Right cardiac atrium (tissue), 5 donors: ENCODE measurements at regions not wholly inside any gene's neighbourhood (a gene's known extent, or its start where the extent isn't known, plus 50 kb on each side); places are given as distances from the start of the nearest gene placed in this dataset.

Source experiments
- ATAC-seq, 2 donors: fragments of 200-7000 bp; cut with Tn5 transposase; one replicate each; pipeline versions ENCODE4 v1.8.0 to v1.9.1; 2020; ENCODE audit warnings: moderate library complexity in 2 of 2, mild to moderate bottlenecking in 1 of 2
- DNase-seq, 3 donors: peaks; one replicate each; pipeline ENCODE4 v3.0.0-alpha.2; 2020
- H3K27ac ChIP-seq: one replicate; pipeline ENCODE4 v1.5.1; 2013; ENCODE audit warnings: mild to moderate bottlenecking, low read length, control low read depth, moderate library complexity
- H3K27me3 ChIP-seq: one replicate; pipeline ENCODE4 v1.6.1; 2013; ENCODE audit not compliant: control insufficient read depth, insufficient read depth
- H3K4me1 ChIP-seq: one replicate; pipeline ENCODE4 v1.6.1; 2013; ENCODE audit warnings: low read length; ENCODE audit not compliant: control insufficient read depth, insufficient read depth
- H3K4me3 ChIP-seq: one replicate; pipeline ENCODE4 v1.5.1; 2013; ENCODE audit warnings: low read length, control low read depth
- H3K9me3 ChIP-seq: one replicate; pipeline ENCODE4 v1.6.1; 2013; ENCODE audit warnings: low read length; ENCODE audit not compliant: control insufficient read depth
- WGBS: extraction: QIAGEN DNeasy Blood & Tissue Kit; methylation state at CpG from one replicate; pipeline ENCODE4 v1.1.7; 2013; 5-methylcytosine and 5-hydroxymethylcytosine counted together
- intact Hi-C, 4 donors: fragments of 100-400 bp; cut with DNase I; formaldehyde crosslinking; loops; one replicate each; pipeline versions ENCODE4 v1.11.0 to v1.14.0; 2022 to 2023
- donor health status: healthy with polysubstance abuse.
- donor health status: DM: no; HTN: yes; CAD: no.
- donor health status: DM: no; HTN: no; CAD: no.
- donor health status: DM: no; HTN: yes; CAD: no; lungs with severe emphysema.
- donor health status: DM: yes; HTN: yes; CAD: no.

GRCh38 chr1:181335631-181336030 is 147.7 kb upstream of the CACNA1E start:
- Histone ChIP-seq H3K4me1 (no peaks in the 10 kb centered on the region), H3K9me3 (no peaks in the 10 kb centered on the region), H3K27ac (no peak overlapping the region), H3K4me3 (no peak overlapping the region), H3K27me3 (no peaks in the 10 kb centered on the region)
- WGBS = 74% methylated on average over 3 of the region's 3 CpGs
- ATAC-seq (no peak), DNase-seq (no peak)
- intact Hi-C loops = no loop called here

DNA sequence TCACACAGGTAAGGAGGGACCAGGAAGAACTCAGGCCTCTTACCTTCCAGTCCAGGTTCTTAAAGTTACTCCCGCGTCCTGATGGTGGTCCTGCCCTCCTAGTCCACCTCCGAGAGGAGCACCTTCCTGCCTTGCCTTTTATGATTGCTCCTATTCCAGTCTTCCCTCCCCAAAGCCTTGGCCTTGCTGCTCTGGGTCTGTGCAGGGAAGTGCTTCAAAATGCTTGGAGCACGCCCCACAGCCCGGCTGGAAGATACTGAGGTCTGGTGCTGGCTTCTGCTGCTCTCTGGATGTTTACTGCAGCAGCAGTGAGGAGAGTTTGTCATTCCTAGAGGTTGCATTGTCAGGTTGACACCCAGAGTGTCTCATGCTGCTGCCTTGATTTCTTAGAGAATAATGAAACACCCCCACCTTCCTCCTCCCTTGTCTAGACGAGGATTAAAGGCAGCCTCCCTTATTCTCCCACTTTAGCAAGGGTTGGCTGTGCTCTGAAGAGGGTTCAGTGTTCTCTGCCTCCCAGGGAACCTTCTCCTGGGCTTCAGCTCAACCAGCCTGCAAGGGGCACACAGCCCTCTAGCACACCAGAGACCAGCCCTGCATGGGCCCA is 142.2 kb upstream of the CACNA1E start:
- Histone ChIP-seq H3K9me3 (no peaks in the 10 kb centered on the region), H3K4me1 (no peaks in the 10 kb centered on the region), H3K4me3 (no peak overlapping the region), H3K27me3 (no peaks in the 10 kb centered on the region), H3K27ac (no peak overlapping the region)
- ATAC-seq (no peak), DNase-seq (no peak)
- intact Hi-C loops = no loop called here
- 65% methylated on average over 6 of the region's 6 CpGs for WGBS

DNA sequence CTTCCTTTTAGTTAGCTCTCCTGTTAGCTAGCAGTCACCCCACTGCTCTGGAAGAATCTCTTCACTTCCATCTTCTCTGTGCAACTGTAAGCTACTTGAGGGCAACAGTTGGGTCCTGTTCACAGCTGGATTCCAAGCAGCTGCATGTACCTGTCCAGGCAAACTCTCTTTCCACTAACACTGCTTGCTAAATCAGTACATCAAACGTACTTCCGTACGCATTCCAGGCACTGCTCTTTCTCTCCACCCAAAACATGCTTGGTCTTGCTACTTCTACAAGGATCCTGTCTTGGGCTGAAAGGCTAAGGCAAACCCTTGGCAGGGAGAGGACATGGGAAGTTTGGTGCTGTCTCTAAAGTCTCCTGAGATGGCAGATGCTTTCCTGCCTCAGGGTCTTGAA is 139.2 kb upstream of the CACNA1E start:
- intact Hi-C loops = no loop called here
- Histone ChIP-seq H3K4me1 (no peaks in the 10 kb centered on the region), H3K27me3 (no peaks in the 10 kb centered on the region), H3K27ac (no peak overlapping the region), H3K4me3 (no peak overlapping the region), H3K9me3 (no peaks in the 10 kb centered on the region)
- ATAC-seq (no peak), DNase-seq (no peak)
- 90% methylated on average over 3 of the region's 3 CpGs for WGBS

- no peaks in the 10 kb centered on the region for H3K4me1 ChIP-seq
- WGBS = 61% methylated on average over 6 of the region's 6 CpGs
Measured at GRCh38 chr1:181345146-181345545, 138.2 kb upstream of the CACNA1E start.

GRCh38 chr1:181347495-181348390 is 135.6 kb upstream of the CACNA1E start:
- H3K4me3 ChIP-seq = no peak overlapping the region
- intact Hi-C loops = no loop called here
- DNase-seq (no peak), ATAC-seq (no peak)
- H3K27me3 ChIP-seq = no peaks in the 10 kb centered on the region
- whole genome bisulfite sequencing = 81% methylated on average over 14 of the region's 14 CpGs
- H3K27ac ChIP-seq = no peak overlapping the region
- H3K9me3 ChIP-seq = no peaks in the 10 kb centered on the region
- H3K4me1 ChIP-seq = no peaks in the 10 kb centered on the region

More at GRCh38 chr1:181345146-181345545, 138.2 kb upstream of the CACNA1E start:
- ATAC-seq (no peak), DNase-seq (no peak)
- no peak overlapping the region for H3K27ac ChIP-seq
- no peaks in the 10 kb centered on the region for H3K9me3 ChIP-seq
- H3K4me3 ChIP-seq = no peak overlapping the region
- intact Hi-C loops = no loop called here
- no peaks in the 10 kb centered on the region for H3K27me3 ChIP-seq

GRCh38 chr1:181349512-181349911 is 133.8 kb upstream of the CACNA1E start:
- no peak for DNase-seq
- WGBS = 85% methylated on average over 2 of the region's 2 CpGs
- ATAC-seq = no peak
- H3K9me3 ChIP-seq = no peaks in the 10 kb centered on the region
- no peaks in the 10 kb centered on the region for H3K27me3 ChIP-seq
- intact Hi-C loops = no loop called here
- no peak overlapping the region for H3K4me3 ChIP-seq
- no peaks in the 10 kb centered on the region for H3K4me1 ChIP-seq
- no peak overlapping the region for H3K27ac ChIP-seq

DNA sequence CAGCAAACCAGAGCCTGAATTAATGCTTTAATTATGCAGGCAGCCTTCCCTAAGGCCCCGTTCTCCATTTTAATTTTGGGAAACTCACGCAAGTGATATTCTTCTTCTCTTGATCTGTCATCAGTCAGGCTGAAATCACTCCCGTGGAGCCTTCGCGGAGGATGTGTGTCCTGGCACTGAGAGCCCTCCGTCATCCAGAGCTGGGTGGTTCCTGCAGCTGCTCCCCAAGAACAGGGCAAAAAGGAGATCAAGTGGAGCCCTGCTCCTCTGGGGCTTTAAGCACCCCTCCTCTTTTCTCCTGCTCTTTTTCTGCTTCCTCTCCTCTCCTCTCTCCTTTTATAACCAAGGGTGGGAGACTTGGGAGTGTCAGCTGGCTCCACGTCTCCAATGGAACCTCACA is 133.2 kb upstream of the CACNA1E start:
- no peak for DNase-seq
- WGBS = 74% methylated on average over 7 of the region's 7 CpGs
- no peaks in the 10 kb centered on the region for H3K4me1 ChIP-seq
- H3K27ac ChIP-seq = no peak overlapping the region
- H3K4me3 ChIP-seq = no peak overlapping the region
- H3K9me3 ChIP-seq = no peaks in the 10 kb centered on the region
- no peak for ATAC-seq
- no peaks in the 10 kb centered on the region for H3K27me3 ChIP-seq
- intact Hi-C loops = no loop called here

- Histone ChIP-seq H3K27ac (no peak overlapping the region), H3K4me3 (no peak overlapping the region), H3K4me1 (no peaks in the 10 kb centered on the region), H3K27me3 (no peaks in the 10 kb centered on the region), H3K9me3 (no peaks in the 10 kb centered on the region)
- intact Hi-C loops = no loop called here
- 67% methylated on average over 3 of the region's 3 CpGs for WGBS
- DNase-seq (no peak), ATAC-seq (no peak)
Measured at GRCh38 chr1:181351740-181352139, 131.6 kb upstream of the CACNA1E start.

DNA sequence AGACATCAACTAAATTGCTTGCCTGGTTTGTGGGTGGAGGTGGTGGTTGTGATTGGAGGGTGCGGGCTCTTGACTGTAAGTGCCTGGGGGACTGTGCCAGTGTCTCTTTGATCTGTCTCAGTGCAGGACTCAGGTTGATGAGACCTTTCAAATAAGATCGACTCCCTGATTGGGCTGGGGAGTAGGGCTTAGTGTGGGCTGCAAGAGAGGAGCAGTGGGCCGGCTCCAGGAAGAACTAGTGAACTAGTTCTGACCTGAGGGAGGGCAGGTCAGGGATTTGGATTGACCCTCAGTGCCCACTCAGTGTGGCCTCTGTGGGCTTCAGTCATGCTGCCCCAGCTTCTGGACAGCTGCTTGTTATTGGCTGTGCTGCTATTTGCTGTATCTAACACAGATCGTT is 130.6 kb upstream of the CACNA1E start:
- DNase-seq = no peak
- intact Hi-C loops = no loop called here
- 92% methylated on average over 4 of the region's 4 CpGs for whole genome bisulfite sequencing
- Histone ChIP-seq H3K4me1 (no peaks in the 10 kb centered on the region), H3K27ac (no peak overlapping the region), H3K9me3 (no peaks in the 10 kb centered on the region), H3K27me3 (no peaks in the 10 kb centered on the region), H3K4me3 (no peak overlapping the region)
- no peak for ATAC-seq

DNA sequence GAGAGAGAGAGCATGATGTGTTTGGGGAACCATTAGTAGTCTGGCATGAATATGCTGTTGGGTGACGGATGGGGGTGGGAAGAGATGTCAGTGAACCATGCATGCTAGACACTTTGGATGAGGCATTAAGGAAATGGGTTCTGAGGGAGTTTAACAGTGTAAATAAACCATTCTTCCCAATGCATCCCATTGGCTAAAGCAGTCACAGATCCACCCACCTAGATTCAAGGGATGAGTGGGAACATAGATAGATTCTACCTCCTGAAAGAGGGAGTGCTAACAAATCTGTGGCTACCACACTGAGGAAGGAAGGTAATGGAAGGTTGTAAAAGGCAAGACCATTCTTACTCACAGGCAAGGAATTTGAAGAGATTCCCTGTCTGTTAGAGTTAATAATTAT is 129.8 kb upstream of the CACNA1E start:
- Histone ChIP-seq H3K4me3 (no peak overlapping the region), H3K27ac (no peak overlapping the region), H3K9me3 (no peaks in the 10 kb centered on the region), H3K4me1 (no peaks in the 10 kb centered on the region), H3K27me3 (no peaks in the 10 kb centered on the region)
- no peak for ATAC-seq
- no peak for DNase-seq
- intact Hi-C loops = no loop called here
- 70% methylated on average over 1 of the region's 1 CpG for WGBS

DNA sequence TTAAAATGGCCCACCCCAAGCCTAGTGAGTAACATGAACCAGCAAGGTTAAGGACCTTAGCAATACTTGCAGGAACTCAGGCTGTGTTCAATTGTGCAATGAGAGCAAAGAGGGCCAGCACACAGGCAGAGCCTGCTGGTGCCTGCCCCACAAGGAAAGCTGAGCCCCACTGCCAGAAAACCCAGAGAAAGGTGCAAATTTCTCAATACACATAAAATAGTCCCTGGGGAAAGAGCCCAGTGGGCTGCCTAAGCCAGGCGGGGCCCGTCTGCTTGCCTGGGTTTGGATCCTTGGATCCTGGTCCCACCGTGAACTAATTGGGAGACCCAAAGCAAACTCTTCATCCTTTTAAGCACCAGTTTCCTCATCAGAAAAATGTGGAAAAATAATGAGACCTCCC is 128.5 kb upstream of the CACNA1E start:
- H3K9me3 ChIP-seq = no peaks in the 10 kb centered on the region
- ATAC-seq (no peak), DNase-seq (no peak)
- 98% methylated on average over 3 of the region's 3 CpGs for WGBS
- no peaks in the 10 kb centered on the region for H3K4me1 ChIP-seq
- no peak overlapping the region for H3K4me3 ChIP-seq
- H3K27ac ChIP-seq = no peak overlapping the region
- H3K27me3 ChIP-seq = no peaks in the 10 kb centered on the region
- intact Hi-C loops = no loop called here
